GM19467 (cell line): ENCODE measurements at regions not wholly inside any gene's neighbourhood (a gene's known extent, or its start where the extent isn't known, plus 50 kb on each side); places are given as distances from the start of the nearest gene placed in this dataset.
A peak's percentile ranks its signal among the peaks of the same experiment; 100 is the strongest.
"Not testable (repeated sequence)": the region's sequence is repeated elsewhere in the genome, so short reads cannot be mapped to it uniquely, and the experiment has no call there.

Experiments used
- ATAC-seq: cut with Tn5 transposase; IDR thresholded peaks from one replicate; pipeline ENCODE4 v1.9.1; 2021; ENCODE audit warnings: mild to moderate bottlenecking, moderate library complexity; ENCODE audit not compliant: unreplicated experiment

GRCh38 chr1:104136621-104137020, 386.9 kb downstream of the AMY1C start:
- no peak for ATAC-seq

GRCh38 chr1:104156738-104157137, 407.0 kb downstream of the AMY1C start:
- ATAC-seq, result no peak

- ATAC-seq, result no peak
Observed at GRCh38 chr1:104163912-104164476, 414.3 kb downstream of the AMY1C start.

GRCh38 chr1:104172243-104172681, 422.6 kb downstream of the AMY1C start:
- no peak for ATAC-seq

- no peak for ATAC-seq
Observed at GRCh38 chr1:104182251-104182650, 432.6 kb downstream of the AMY1C start.

GRCh38 chr1:104189207-104189606, 439.5 kb downstream of the AMY1C start:
- ATAC-seq, result no peak

- no peak for ATAC-seq
Observed at GRCh38 chr1:104190821-104191220, 441.1 kb downstream of the AMY1C start.

GRCh38 chr1:104195395-104195794, 445.7 kb downstream of the AMY1C start:
- ATAC-seq, result no peak

- ATAC-seq, result no peak
Observed at GRCh38 chr1:104196136-104196535, 446.4 kb downstream of the AMY1C start.

GRCh38 chr1:104197516-104197915, 447.8 kb downstream of the AMY1C start:
- no peak for ATAC-seq

GRCh38 chr1:104212239-104212638, 462.5 kb downstream of the AMY1C start:
- ATAC-seq, result no peak

- ATAC-seq, result not testable (repeated sequence)
Observed at GRCh38 chr1:104217395-104217986, 467.8 kb downstream of the AMY1C start.

- ATAC-seq, result no peak
Observed at GRCh38 chr1:104229860-104230259, 480.2 kb downstream of the AMY1C start.

- no peak for ATAC-seq
Observed at GRCh38 chr1:104231676-104232075, 482.0 kb downstream of the AMY1C start.

- ATAC-seq, result no peak
Observed at GRCh38 chr1:104235141-104235540, 485.4 kb downstream of the AMY1C start.

- no peak for ATAC-seq
Observed at GRCh38 chr1:104238991-104239390, 489.3 kb downstream of the AMY1C start.

- no peak for ATAC-seq
Observed at GRCh38 chr1:104248385-104248784, 498.7 kb downstream of the AMY1C start.

GRCh38 chr1:104259481-104259880, 509.8 kb downstream of the AMY1C start:
- ATAC-seq, result no peak

GRCh38 chr1:104263110-104263509, 513.4 kb downstream of the AMY1C start:
- not testable (repeated sequence) for ATAC-seq

- no peak for ATAC-seq
Observed at GRCh38 chr1:104264521-104264920, 514.8 kb downstream of the AMY1C start.

GRCh38 chr1:104265163-104265562, 515.5 kb downstream of the AMY1C start:
- no peak for ATAC-seq

GRCh38 chr1:104266612-104267011, 516.9 kb downstream of the AMY1C start:
- ATAC-seq, result peak; percentile 82

- not testable (repeated sequence) for ATAC-seq
Observed at GRCh38 chr1:104288322-104288721, 538.6 kb downstream of the AMY1C start.
